AG04449 (cell line): ENCODE measurements at regions not wholly inside any gene's neighbourhood (a gene's known extent, or its start where the extent isn't known, plus 50 kb on each side); places are given as distances from the start of the nearest gene placed in this dataset.

ENCODE experiments used
- CTCF ChIA-PET: fragments of 350-600 bp; formaldehyde crosslinking; extraction: SDS; loops from one replicate; lab custom pipeline; 2021; ENCODE audit warnings: antibody characterized with exemption; lab: Yijun Ruan, JAX
- POLR2A ChIA-PET: fragments of 400-600, 350-600 bp; formaldehyde crosslinking; extraction: SDS; loops from one replicate; lab custom pipeline; 2020; ENCODE audit warnings: antibody characterized with exemption, inconsistent platforms; lab: Yijun Ruan, JAX
- DNase-seq: peaks from one replicate; pipeline ENCODE4 v3.0.0-alpha.2; 2010; ENCODE audit warnings: low read depth, low spot score
- H3K4me3 ChIP-seq: 2 replicates; pipeline ENCODE4 v1.5.1; 2011; ENCODE audit warnings: low read depth, mild to moderate bottlenecking, control low read depth, low read length
- CTCF ChIP-seq: IDR thresholded peaks from one replicate; pipeline ENCODE4 v1.5.1; 2011; ENCODE audit warnings: mild to moderate bottlenecking, moderate library complexity, low read length, control low read depth, inconsistent platforms; ENCODE audit not compliant: insufficient read depth; ENCODE audit errors: missing control alignments

- TF ChIP-seq CTCF = no peak
- H3K4me3 ChIP-seq = no peak overlapping the region
- no peak for DNase-seq
- CTCF ChIA-PET = no interaction called here
- POLR2A ChIA-PET = no interaction called here
These were observed 167.3 kb downstream of the SEC61B start for GRCh38 chr9:99389087-99390033.

- ChIA-PET CTCF (no interaction called here), POLR2A (no interaction called here)
- TF ChIP-seq CTCF = no peak
- DNase-seq = no peak
- H3K4me3 ChIP-seq = no peak overlapping the region
These were observed 170.0 kb downstream of the SEC61B start for GRCh38 chr9:99391937-99392594.

GRCh38 chr9:99392986-99393385 is 170.9 kb downstream of the SEC61B start:
- POLR2A ChIA-PET = no interaction called here

GRCh38 chr9:99393993-99394392 is 171.9 kb downstream of the SEC61B start:
- ChIA-PET CTCF (no interaction called here), POLR2A (no interaction called here)
- no peak for DNase-seq
- H3K4me3 ChIP-seq = no peak overlapping the region
- TF ChIP-seq CTCF = no peak

More at GRCh38 chr9:99392986-99393385, 170.9 kb downstream of the SEC61B start:
- TF ChIP-seq CTCF = no peak
- H3K4me3 ChIP-seq = no peak overlapping the region
- DNase-seq = no peak
- CTCF ChIA-PET = no interaction called here

- no peak for DNase-seq
- H3K4me3 ChIP-seq = no peak overlapping the region
- CTCF ChIA-PET = no interaction called here
- TF ChIP-seq CTCF = no peak
- POLR2A ChIA-PET = no interaction called here
These were observed 176.2 kb downstream of the SEC61B start for GRCh38 chr9:99398241-99398640.

- ChIA-PET CTCF (no interaction called here), POLR2A (no interaction called here)
- H3K4me3 ChIP-seq = no peak overlapping the region
- no peak for TF ChIP-seq CTCF
- no peak for DNase-seq
These were observed 177.4 kb downstream of the SEC61B start for GRCh38 chr9:99399474-99399873.
